SK-N-SH (cell line): ENCODE measurements at regions not wholly inside any gene's neighbourhood (a gene's known extent, or its start where the extent isn't known, plus 50 kb on each side); places are given as distances from the start of the nearest gene placed in this dataset.
"Not testable (repeated sequence)": the region's sequence is repeated elsewhere in the genome, so short reads cannot be mapped to it uniquely, and the experiment has no call there.

Experiments used
- CTCF ChIA-PET: fragments of 300-600, 350-600 bp; formaldehyde crosslinking; extraction: SDS; loops from one replicate; lab custom pipeline; 2021; lab: Yijun Ruan, JAX
- POLR2A ChIA-PET: fragments of 350-600 bp; sonication (Branson Sonifier 250); formaldehyde crosslinking; extraction: SDS; loops from one replicate; lab custom pipeline; 2020; ENCODE audit warnings: antibody characterized with exemption, inconsistent platforms; lab: Yijun Ruan, JAX
- DNase-seq: peaks from one replicate; pipeline ENCODE4 v3.0.0; 2012
- H2AFZ ChIP-seq: fragments of 200-600 bp; sonication (generic); 2 replicates; pipeline ENCODE4 v1.8.1; 2016; ENCODE audit warnings: antibody characterized with exemption, mild to moderate bottlenecking, low read depth
- H3F3A ChIP-seq: fragments of 200-600 bp; sonication (generic); replicated peaks from 2 replicates; pipeline ENCODE3; 2016; ENCODE audit warnings: antibody characterized with exemption, mild to moderate bottlenecking; ENCODE audit not compliant: insufficient read depth
- H3K27ac ChIP-seq, 2 experiments: fragments of 200-500 bp in 1 of 2; fragments of 200-600 bp in 1 of 2; sonication (Bioruptor generic) in 1 of 2; sonication (generic), shearing (Covaris generic) in 1 of 2; 2 replicates each; pipeline versions ENCODE4 v1.5.1 to v1.6.1; 2014 to 2016; ENCODE audit warnings: low read depth in 2 of 2, inconsistent platforms in 1 of 2, low read length in 1 of 2, mild to moderate bottlenecking in 1 of 2, mixed read lengths in 1 of 2
- H3K27me3 ChIP-seq: fragments of 200-600 bp; sonication (generic), shearing (Covaris generic); 2 replicates; pipeline ENCODE4 v1.6.1; 2016; ENCODE audit warnings: mixed run types; ENCODE audit not compliant: insufficient read depth
- H3K36me3 ChIP-seq, 2 experiments: fragments of 200-500 bp in 1 of 2; fragments of 200-600 bp in 1 of 2; sonication (Bioruptor generic) in 1 of 2; sonication (generic) in 1 of 2; replicated peaks in 1 of 2; 2 replicates each; pipeline versions ENCODE3 to v1.5.1; 2014 to 2016; ENCODE audit warnings: low read length in 1 of 2, mild to moderate bottlenecking in 1 of 2; ENCODE audit not compliant: insufficient read depth in 2 of 2, control insufficient read depth in 1 of 2
- H3K4me1 ChIP-seq, 2 experiments: fragments of 200-500 bp in 1 of 2; fragments of 200-600 bp in 1 of 2; sonication (Bioruptor generic) in 1 of 2; sonication (generic), shearing (Covaris generic) in 1 of 2; 2 replicates each; pipeline versions ENCODE4 v1.5.1 to v1.6.1; 2014 to 2016; ENCODE audit warnings: low read depth in 1 of 2, low read length in 1 of 2, mixed run types in 1 of 2; ENCODE audit not compliant: insufficient read depth in 2 of 2, control insufficient read depth in 1 of 2
- H3K4me2 ChIP-seq: fragments of 200-600 bp; sonication (generic), shearing (Covaris generic); 2 replicates; pipeline ENCODE4 v1.6.1; 2017; ENCODE audit warnings: mixed run types
- H3K4me3 ChIP-seq, 2 experiments: fragments of 200-500 bp in 1 of 2; fragments of 200-600 bp in 1 of 2; sonication (Bioruptor generic) in 1 of 2; sonication (generic), shearing (Covaris generic) in 1 of 2; 2 replicates each; pipeline versions ENCODE4 v1.5.1 to v1.8.1; 2014 to 2016; ENCODE audit warnings: low read depth in 2 of 2, inconsistent platforms in 1 of 2, low read length in 1 of 2, mild to moderate bottlenecking in 1 of 2, mixed read lengths in 1 of 2, moderate library complexity in 1 of 2
- H3K79me2 ChIP-seq: fragments of 200-600 bp; sonication (generic); 2 replicates; pipeline ENCODE4 v1.8.1; 2017; ENCODE audit warnings: mild to moderate bottlenecking; ENCODE audit not compliant: insufficient read depth
- H3K9ac ChIP-seq: fragments of 200-600 bp; sonication (generic); 2 replicates; pipeline ENCODE4 v1.6.1; 2017; ENCODE audit warnings: mixed run types
- H3K9me2 ChIP-seq: fragments of 200-600 bp; sonication (generic); 2 replicates; pipeline ENCODE4 v1.6.1; 2017; ENCODE audit warnings: mixed run types
- H3K9me3 ChIP-seq: fragments of 200-600 bp; sonication (generic); 2 replicates; pipeline ENCODE4 v1.6.1; 2017; ENCODE audit warnings: mixed run types, mild to moderate bottlenecking, moderate library complexity
- H4K20me1 ChIP-seq: fragments of 200-600 bp; sonication (generic); 2 replicates; pipeline ENCODE4 v1.6.1; 2017; ENCODE audit warnings: mild to moderate bottlenecking, mixed run types; ENCODE audit not compliant: insufficient read depth
- CTCF ChIP-seq: fragments of 200-600 bp; sonication (generic); IDR thresholded peaks from 2 replicates; pipeline ENCODE4 v1.6.1; 2017; ENCODE audit warnings: antibody characterized with exemption, mild to moderate bottlenecking, moderate library complexity
- ELF1 ChIP-seq: IDR thresholded peaks from 2 replicates; pipeline ENCODE4 v1.4.0; 2012
- FOSL2 ChIP-seq: IDR thresholded peaks from 2 replicates; pipeline ENCODE4 v1.4.0; 2012; ENCODE audit warnings: low read depth, mild to moderate bottlenecking, moderate library complexity, borderline replicate concordance
- FOXJ3 ChIP-seq: sonication (generic); formaldehyde crosslinking; IDR thresholded peaks from 2 replicates; pipeline ENCODE4 v1.5.1; 2020; ENCODE audit warnings: mild to moderate bottlenecking, missing genetic modification reagents
- JUND ChIP-seq: IDR thresholded peaks from 2 replicates; pipeline ENCODE4 v1.4.0; 2012
- MEF2A ChIP-seq: IDR thresholded peaks from 2 replicates; pipeline ENCODE4 v1.4.0; 2012; ENCODE audit warnings: low read depth, borderline replicate concordance
- MXI1 ChIP-seq: IDR thresholded peaks from 2 replicates; pipeline ENCODE4 v1.6.1; 2012; ENCODE audit warnings: mild to moderate bottlenecking, low read depth, low read length, improper control_type of control experiment
- NFIC ChIP-seq: IDR thresholded peaks from 2 replicates; pipeline ENCODE4 v1.4.0; 2012; ENCODE audit warnings: borderline replicate concordance
- POLR2AphosphoS5 ChIP-seq: IDR thresholded peaks from 2 replicates; pipeline ENCODE4 v1.6.1; 2012; ENCODE audit warnings: low read depth, low read length
- RAD21 ChIP-seq: IDR thresholded peaks from 2 replicates; pipeline ENCODE4 v1.6.1; 2012; ENCODE audit warnings: mild to moderate bottlenecking, low read length
- RFX5 ChIP-seq: IDR thresholded peaks from 2 replicates; pipeline ENCODE4 v1.6.1; 2012; ENCODE audit warnings: mild to moderate bottlenecking, improper control_type of control experiment, low read length
- SIN3A ChIP-seq: IDR thresholded peaks from 2 replicates; pipeline ENCODE4 v1.6.1; 2012; ENCODE audit warnings: low read depth, mild to moderate bottlenecking, low read length, moderate library complexity, borderline replicate concordance
- TAF1 ChIP-seq: IDR thresholded peaks from 2 replicates; pipeline ENCODE4 v1.6.1; 2012; ENCODE audit warnings: low read depth, mild to moderate bottlenecking, low read length, moderate library complexity, borderline replicate concordance
- TEAD4 ChIP-seq: IDR thresholded peaks from 2 replicates; pipeline ENCODE4 v1.4.0; 2012; ENCODE audit warnings: mild to moderate bottlenecking, borderline replicate concordance; ENCODE audit not compliant: insufficient read depth
- WGBS: methylation state at CpG from one replicate; pipeline ENCODE4 v1.1.6; 2017; ENCODE audit warnings: low lambda C conversion rate; 5-methylcytosine and 5-hydroxymethylcytosine counted together
- TF ChIP-seq, protein P1 (sequence below): IDR thresholded peaks from 2 replicates; pipeline ENCODE4 v1.4.0; 2012; ENCODE audit warnings: low read depth
- TF ChIP-seq, protein P2 (sequence below): IDR thresholded peaks from 2 replicates; pipeline ENCODE4; 2012
- TF ChIP-seq, protein P3 (sequence below): fragments of 150-350 bp; IDR thresholded peaks from 2 replicates; pipeline ENCODE4 v1.6.1; 2017; ENCODE audit warnings: antibody characterized with exemption, low read length, low read depth, borderline replicate concordance
- TF ChIP-seq, protein P4 (sequence below): IDR thresholded peaks from 2 replicates; pipeline ENCODE4 v1.4.0; 2012; ENCODE audit warnings: low read depth, borderline replicate concordance

GRCh38 chrX:115393271-115393670, 103.8 kb downstream of the LUZP4 start:
- TF ChIP-seq, protein P1, sequence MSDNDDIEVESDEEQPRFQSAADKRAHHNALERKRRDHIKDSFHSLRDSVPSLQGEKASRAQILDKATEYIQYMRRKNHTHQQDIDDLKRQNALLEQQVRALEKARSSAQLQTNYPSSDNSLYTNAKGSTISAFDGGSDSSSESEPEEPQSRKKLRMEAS: no peak
- no peak for TF ChIP-seq RAD21
- TF ChIP-seq, all 33 proteins: peak for 0
- Histone ChIP-seq H3K36me3 (no peaks in the 10 kb centered on the region), H2AFZ (no peak overlapping the region), H4K20me1 (no peaks in the 10 kb centered on the region), H3F3A (no peaks in the 10 kb centered on the region), H3K4me2 (no peak overlapping the region), H3K79me2 (no peaks in the 10 kb centered on the region), H3K27ac (no peak overlapping the region), H3K9me2 (no peaks in the 10 kb centered on the region), H3K27me3 (no peaks in the 10 kb centered on the region; the same call in 1 of the 2 replicates), H3K9ac (no peak overlapping the region), H3K9me3 (no peaks in the 10 kb centered on the region), H3K4me3 (no peak overlapping the region), H3K4me1 (no peaks in the 10 kb centered on the region)
- CTCF ChIA-PET: no interaction called here
- POLR2A ChIA-PET: no interaction called here
- WGBS: 41% methylated on average over 1 of the region's 1 CpG
- no peak for DNase-seq

GRCh38 chrX:115394806-115395205, 105.3 kb downstream of the LUZP4 start:
- POLR2A ChIA-PET: not testable (repeated sequence)

DNA sequence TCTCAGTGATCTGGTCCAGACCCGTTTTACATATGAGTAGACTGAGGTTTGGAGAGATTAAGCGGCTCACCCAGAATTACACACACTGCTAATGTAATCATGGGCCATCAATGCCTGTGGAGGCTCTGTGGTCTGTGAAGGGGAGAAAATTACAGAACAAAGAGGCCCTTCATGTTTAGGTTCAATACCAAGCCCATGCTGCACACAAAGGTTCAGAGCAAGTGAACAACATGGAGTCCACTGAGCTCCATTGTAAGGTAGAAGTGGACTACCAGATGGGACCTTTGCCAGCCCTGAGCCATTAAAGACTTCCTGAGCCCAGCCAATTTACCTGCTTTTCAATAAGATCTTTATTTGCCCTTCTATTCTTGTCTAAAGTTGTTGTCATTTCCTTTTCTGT, 109.8 kb downstream of the LUZP4 start:
- ChIA-PET POLR2A (no interaction called here), CTCF (no interaction called here)
- TF ChIP-seq CTCF (no peak), TEAD4 (no peak), POLR2AphosphoS5 (no peak), RFX5 (no peak), MEF2A (no peak), JUND (no peak), SIN3A (no peak), MXI1 (no peak), RAD21 (no peak), FOXJ3 (no peak), NFIC (no peak), TAF1 (no peak), FOSL2 (no peak), ELF1 (no peak)
- TF ChIP-seq, protein P1: no peak
- TF ChIP-seq, protein P2, sequence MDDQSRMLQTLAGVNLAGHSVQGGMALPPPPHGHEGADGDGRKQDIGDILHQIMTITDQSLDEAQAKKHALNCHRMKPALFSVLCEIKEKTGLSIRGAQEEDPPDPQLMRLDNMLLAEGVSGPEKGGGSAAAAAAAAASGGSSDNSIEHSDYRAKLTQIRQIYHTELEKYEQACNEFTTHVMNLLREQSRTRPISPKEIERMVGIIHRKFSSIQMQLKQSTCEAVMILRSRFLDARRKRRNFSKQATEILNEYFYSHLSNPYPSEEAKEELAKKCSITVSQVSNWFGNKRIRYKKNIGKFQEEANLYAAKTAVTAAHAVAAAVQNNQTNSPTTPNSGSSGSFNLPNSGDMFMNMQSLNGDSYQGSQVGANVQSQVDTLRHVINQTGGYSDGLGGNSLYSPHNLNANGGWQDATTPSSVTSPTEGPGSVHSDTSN: no peak
- TF ChIP-seq, protein P3, sequence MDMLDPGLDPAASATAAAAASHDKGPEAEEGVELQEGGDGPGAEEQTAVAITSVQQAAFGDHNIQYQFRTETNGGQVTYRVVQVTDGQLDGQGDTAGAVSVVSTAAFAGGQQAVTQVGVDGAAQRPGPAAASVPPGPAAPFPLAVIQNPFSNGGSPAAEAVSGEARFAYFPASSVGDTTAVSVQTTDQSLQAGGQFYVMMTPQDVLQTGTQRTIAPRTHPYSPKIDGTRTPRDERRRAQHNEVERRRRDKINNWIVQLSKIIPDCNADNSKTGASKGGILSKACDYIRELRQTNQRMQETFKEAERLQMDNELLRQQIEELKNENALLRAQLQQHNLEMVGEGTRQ: no peak
- TF ChIP-seq, protein P4, sequence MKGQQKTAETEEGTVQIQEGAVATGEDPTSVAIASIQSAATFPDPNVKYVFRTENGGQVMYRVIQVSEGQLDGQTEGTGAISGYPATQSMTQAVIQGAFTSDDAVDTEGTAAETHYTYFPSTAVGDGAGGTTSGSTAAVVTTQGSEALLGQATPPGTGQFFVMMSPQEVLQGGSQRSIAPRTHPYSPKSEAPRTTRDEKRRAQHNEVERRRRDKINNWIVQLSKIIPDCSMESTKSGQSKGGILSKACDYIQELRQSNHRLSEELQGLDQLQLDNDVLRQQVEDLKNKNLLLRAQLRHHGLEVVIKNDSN: no peak

More at GRCh38 chrX:115394806-115395205, 105.3 kb downstream of the LUZP4 start:
- H2AFZ ChIP-seq, H3K9me3 ChIP-seq, H3K27ac ChIP-seq, H3K79me2 ChIP-seq, H3K4me1 ChIP-seq, CTCF ChIA-PET, H4K20me1 ChIP-seq, H3K9ac ChIP-seq, H3K36me3 ChIP-seq, DNase-seq, H3K4me3 ChIP-seq, H3K27me3 ChIP-seq, H3F3A ChIP-seq, H3K4me2 ChIP-seq, H3K9me2 ChIP-seq: not testable (repeated sequence)
- WGBS: 49% methylated on average over 4 of the region's 4 CpGs

More for the DNA sequence above, 109.8 kb downstream of the LUZP4 start:
- Histone ChIP-seq H3K9me3 (no peaks in the 10 kb centered on the region), H3K4me1 (no peaks in the 10 kb centered on the region), H2AFZ (no peak overlapping the region), H4K20me1 (no peaks in the 10 kb centered on the region), H3F3A (peaks cover 18% of the 10 kb centered on the region), H3K36me3 (no peaks in the 10 kb centered on the region), H3K9ac (no peak overlapping the region), H3K9me2 (no peaks in the 10 kb centered on the region), H3K79me2 (no peaks in the 10 kb centered on the region), H3K27me3 (no peaks in the 10 kb centered on the region; the same call in 1 of the 2 replicates), H3K4me3 (no peak overlapping the region), H3K27ac (no peak overlapping the region), H3K4me2 (no peak overlapping the region)
- 59% methylated on average over 2 of the region's 2 CpGs for WGBS
- DNase-seq: no peak
